ENCODE measurements at regions not wholly inside any gene's neighbourhood (a gene's known extent, or its start where the extent isn't known, plus 50 kb on each side); places are given as distances from the start of the nearest gene placed in this dataset.
A peak's percentile ranks its signal among the peaks of the same experiment; 100 is the strongest.

GRCh38 chr15:96764501-96764900, 434.0 kb downstream of the NR2F2 start:
- no peak for TF ChIP-seq POLR2AphosphoS5 (IDR thresholded peaks at IDR 0.05)
- no peak for TF ChIP-seq EP300 (IDR thresholded peaks at IDR 0.05)
- TF ChIP-seq POLR2A (IDR thresholded peaks at IDR 0.05) = no peak
- TF ChIP-seq CTCF (IDR thresholded peaks at IDR 0.05) = no peak
- H3K36me3 ChIP-seq = no peaks in the 10 kb centered on the region
- H3K27ac ChIP-seq = no peak overlapping the region
- DNase-seq (peak in 1 of 2 donors; percentile 79), ATAC-seq (ENCODE audit: low FRiP score in 2 of 2) (no peak)
- H3K27me3 ChIP-seq = no peaks in the 10 kb centered on the region
- H3K4me1 ChIP-seq = no peaks in the 10 kb centered on the region
- no peaks in the 10 kb centered on the region for H3K9me3 ChIP-seq
- WGBS, 2 donors = 82 to 90% methylated on average over 19 to 24 of the region's 24 CpGs
- H3K4me3 ChIP-seq = no peak overlapping the region

- H3K27ac ChIP-seq = no peak overlapping the region
- H3K4me3 ChIP-seq = no peak overlapping the region
- no peaks in the 10 kb centered on the region for H3K9me3 ChIP-seq
- TF ChIP-seq POLR2A (IDR thresholded peaks at IDR 0.05) (no peak), POLR2AphosphoS5 (IDR thresholded peaks at IDR 0.05) (no peak), EP300 (IDR thresholded peaks at IDR 0.05) (no peak), CTCF (IDR thresholded peaks at IDR 0.05) (no peak)
- no peaks in the 10 kb centered on the region for H3K36me3 ChIP-seq
- H3K27me3 ChIP-seq = no peaks in the 10 kb centered on the region
- WGBS, 2 donors = 88 to 92% methylated on average over 8 of the region's 8 CpGs
- DNase-seq (no peak), ATAC-seq (ENCODE audit: low FRiP score in 2 of 2) (no peak)
- H3K4me1 ChIP-seq = no peaks in the 10 kb centered on the region
Measured at GRCh38 chr15:96764946-96765345, 434.4 kb downstream of the NR2F2 start.

- Histone ChIP-seq H3K4me3 (no peak overlapping the region), H3K27ac (no peak overlapping the region), H3K4me1 (no peaks in the 10 kb centered on the region), H3K36me3 (no peaks in the 10 kb centered on the region), H3K27me3 (no peaks in the 10 kb centered on the region), H3K9me3 (no peaks in the 10 kb centered on the region)
- ATAC-seq (ENCODE audit: low FRiP score in 2 of 2) (no peak), DNase-seq (no peak)
- WGBS, 2 donors = 75 to 77% methylated on average over 4 of the region's 4 CpGs
- TF ChIP-seq POLR2AphosphoS5 (IDR thresholded peaks at IDR 0.05) (no peak), POLR2A (IDR thresholded peaks at IDR 0.05) (no peak), CTCF (IDR thresholded peaks at IDR 0.05) (no peak), EP300 (IDR thresholded peaks at IDR 0.05) (no peak)
Measured at GRCh38 chr15:96766366-96766765, 435.9 kb downstream of the NR2F2 start.

GRCh38 chr15:96767703-96768434, 437.4 kb downstream of the NR2F2 start:
- TF ChIP-seq CTCF (IDR thresholded peaks at IDR 0.05) (no peak), POLR2AphosphoS5 (IDR thresholded peaks at IDR 0.05) (no peak), EP300 (IDR thresholded peaks at IDR 0.05) (no peak), POLR2A (IDR thresholded peaks at IDR 0.05) (no peak)
- ATAC-seq (ENCODE audit: low FRiP score in 2 of 2) (no peak), DNase-seq (no peak)
- Histone ChIP-seq H3K4me1 (no peaks in the 10 kb centered on the region), H3K9me3 (no peaks in the 10 kb centered on the region), H3K27me3 (no peaks in the 10 kb centered on the region), H3K27ac (no peak overlapping the region), H3K4me3 (no peak overlapping the region), H3K36me3 (no peaks in the 10 kb centered on the region)
- 71 to 75% methylated on average over 10 of the region's 10 CpGs for WGBS, 2 donors

GRCh38 chr15:96768435-96768789, 437.9 kb downstream of the NR2F2 start:
- no peak overlapping the region for H3K4me3 ChIP-seq
- peak in 1 of 2 donors; percentile 53 for ATAC-seq (ENCODE audit: low FRiP score in 2 of 2)
- H3K9me3 ChIP-seq = no peaks in the 10 kb centered on the region
- 38 to 54% methylated on average over 4 to 5 of the region's 5 CpGs for WGBS, 2 donors
- H3K36me3 ChIP-seq = no peaks in the 10 kb centered on the region
- no peak overlapping the region for H3K27ac ChIP-seq
- H3K4me1 ChIP-seq = no peaks in the 10 kb centered on the region
- DNase-seq = no peak
- TF ChIP-seq CTCF (IDR thresholded peaks at IDR 0.05) = no peak
- no peak for TF ChIP-seq EP300 (IDR thresholded peaks at IDR 0.05)
- TF ChIP-seq POLR2AphosphoS5 (IDR thresholded peaks at IDR 0.05) = no peak
- no peak for TF ChIP-seq POLR2A (IDR thresholded peaks at IDR 0.05)
- H3K27me3 ChIP-seq = no peaks in the 10 kb centered on the region
